ENCODE measurements at regions not wholly inside any gene's neighbourhood (a gene's known extent, or its start where the extent isn't known, plus 50 kb on each side); places are given as distances from the start of the nearest gene placed in this dataset.
"Not testable (repeated sequence)": the region's sequence is repeated elsewhere in the genome, so short reads cannot be mapped to it uniquely, and the experiment has no call there.

DNA sequence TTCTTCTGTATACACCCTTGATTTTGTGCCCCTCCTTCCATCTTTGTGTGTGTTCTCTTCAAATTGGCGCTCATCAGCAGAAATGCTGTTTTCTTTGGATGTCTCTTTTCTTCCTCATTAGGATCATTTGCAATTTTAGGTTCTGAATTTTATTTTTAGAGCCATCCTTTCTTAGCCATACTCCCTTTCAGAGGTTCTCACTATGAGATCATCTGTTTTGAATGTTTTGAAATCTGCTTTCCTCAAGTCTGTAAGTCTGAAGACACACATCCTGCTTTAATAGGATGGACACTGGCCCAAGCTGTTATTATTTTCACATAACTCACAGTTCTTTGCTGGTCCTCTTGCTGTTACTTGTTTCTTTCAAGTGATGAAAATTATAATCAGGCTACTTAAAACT is 124.8 kb downstream of the BDH1 start:
- peak; percentile 39 for DNase-seq (ENCODE audit: low read depth)

DNA sequence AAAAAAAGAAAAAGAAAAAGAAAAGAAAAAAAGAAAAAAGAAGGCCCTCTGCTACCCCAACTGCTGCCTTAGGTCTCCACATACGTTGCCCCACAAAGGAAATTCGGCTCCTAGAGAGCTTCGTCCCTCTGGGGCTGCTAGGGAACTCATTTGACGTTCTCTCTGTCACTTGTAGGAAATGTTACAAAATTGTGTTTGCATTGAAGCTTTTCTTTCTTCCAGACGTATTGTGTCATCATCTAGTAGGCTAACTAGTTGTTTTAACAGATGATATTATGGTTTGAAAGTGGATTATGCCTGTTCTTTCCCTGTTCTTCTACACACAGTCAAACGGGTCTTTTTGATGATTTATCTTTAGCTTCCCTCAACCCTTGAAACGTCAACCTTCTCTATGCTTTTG is 125.3 kb downstream of the BDH1 start:
- no peak for DNase-seq (ENCODE audit: low read depth)

DNA sequence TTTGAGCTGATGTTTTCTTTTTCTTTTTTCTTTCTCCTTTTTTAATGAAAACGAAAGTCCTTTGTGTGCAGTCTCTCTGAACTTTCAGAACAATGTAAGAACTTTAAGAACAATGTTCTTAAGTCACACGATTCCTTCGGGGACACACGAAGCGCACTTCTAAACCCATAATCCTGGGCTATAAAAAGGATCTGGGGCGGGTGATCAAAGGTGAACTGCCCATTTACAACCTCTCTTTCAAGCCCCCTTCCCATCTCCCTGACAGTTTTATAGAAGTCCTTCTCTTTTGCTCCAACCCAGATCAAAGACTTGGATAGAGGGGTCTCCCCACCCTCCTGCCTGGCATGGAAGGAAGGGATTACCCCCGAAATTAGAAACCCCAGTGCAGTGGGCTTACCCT is 126.8 kb downstream of the BDH1 start:
- no peak for DNase-seq (ENCODE audit: low read depth)

DNA sequence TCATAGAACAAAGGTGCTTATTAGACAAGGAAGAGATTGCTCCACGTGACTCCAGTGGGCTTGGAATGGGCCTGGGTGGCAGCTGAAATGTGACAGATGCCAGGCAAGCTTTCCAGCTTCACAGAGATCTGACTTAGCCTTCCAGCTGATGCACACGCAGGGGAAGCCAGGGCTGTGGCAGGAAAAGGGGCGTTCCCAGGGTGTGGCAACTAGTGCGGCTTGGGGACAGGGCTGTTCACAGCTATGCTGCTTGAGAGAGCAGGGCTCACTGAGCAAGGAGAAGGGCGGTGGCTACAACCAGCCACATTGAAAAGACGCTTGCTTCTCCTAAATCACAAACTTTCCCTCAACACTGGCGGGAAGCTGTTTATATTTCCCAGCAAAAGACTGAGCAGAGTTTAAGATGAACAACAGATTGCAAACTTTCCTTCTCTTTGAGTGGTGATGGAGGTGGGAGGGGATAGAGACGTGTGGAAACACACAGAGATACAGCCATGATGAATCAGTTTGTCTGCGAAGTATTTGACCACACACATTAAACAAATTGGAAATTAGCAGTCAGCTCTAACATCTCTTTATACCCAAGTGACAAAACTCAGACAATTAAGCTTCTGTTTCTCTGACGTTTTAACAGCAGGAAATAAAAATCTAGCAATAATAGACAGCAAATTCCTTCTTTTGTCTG is 127.5 kb downstream of the BDH1 start:
- peak; percentile 77 for DNase-seq (ENCODE audit: low read depth)

DNA sequence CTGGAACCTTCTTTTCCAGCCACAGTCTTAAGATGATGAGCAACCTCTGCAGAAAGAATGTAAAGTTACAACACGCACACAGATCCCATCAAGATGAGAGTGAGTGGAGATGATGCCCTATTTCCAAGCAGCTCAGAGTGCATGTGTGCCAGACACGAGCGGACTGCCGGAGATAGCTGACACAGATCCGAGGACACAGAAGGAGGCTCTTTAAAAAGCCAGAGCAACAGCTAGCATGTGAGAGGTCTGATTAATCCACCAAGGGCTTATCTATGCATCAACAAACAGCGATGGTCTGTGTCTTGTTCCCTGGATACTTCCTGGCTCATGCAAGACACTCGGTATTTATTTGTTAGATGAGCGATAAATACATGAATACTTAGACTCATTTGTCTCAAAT is 128.6 kb upstream of the DLG1 start:
- no peak for DNase-seq (ENCODE audit: low read depth)

DNA sequence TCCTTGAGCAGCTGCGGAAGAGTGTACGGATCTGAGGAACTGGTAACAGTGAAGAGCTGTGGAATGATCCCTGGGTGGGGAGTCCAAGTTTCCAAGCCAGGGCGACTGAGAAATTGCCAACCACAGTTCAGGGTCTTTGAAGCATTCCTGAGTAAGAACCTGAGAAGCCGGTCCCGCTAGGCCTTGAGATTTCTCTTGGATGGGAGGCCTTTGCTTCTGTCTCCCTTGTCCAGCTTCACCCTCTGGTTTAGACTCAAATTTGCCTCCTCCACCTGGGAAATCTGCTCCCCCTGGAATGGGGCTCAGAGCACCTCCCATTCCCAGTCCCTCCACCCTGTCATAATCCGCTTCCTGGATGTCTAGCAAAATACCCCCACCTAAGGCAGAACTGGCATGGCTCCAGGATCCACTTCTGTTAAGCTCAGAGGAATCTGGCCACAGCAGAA is 127.7 kb upstream of the DLG1 start:
- DNase-seq (ENCODE audit: low read depth) = peak; percentile 25

DNA sequence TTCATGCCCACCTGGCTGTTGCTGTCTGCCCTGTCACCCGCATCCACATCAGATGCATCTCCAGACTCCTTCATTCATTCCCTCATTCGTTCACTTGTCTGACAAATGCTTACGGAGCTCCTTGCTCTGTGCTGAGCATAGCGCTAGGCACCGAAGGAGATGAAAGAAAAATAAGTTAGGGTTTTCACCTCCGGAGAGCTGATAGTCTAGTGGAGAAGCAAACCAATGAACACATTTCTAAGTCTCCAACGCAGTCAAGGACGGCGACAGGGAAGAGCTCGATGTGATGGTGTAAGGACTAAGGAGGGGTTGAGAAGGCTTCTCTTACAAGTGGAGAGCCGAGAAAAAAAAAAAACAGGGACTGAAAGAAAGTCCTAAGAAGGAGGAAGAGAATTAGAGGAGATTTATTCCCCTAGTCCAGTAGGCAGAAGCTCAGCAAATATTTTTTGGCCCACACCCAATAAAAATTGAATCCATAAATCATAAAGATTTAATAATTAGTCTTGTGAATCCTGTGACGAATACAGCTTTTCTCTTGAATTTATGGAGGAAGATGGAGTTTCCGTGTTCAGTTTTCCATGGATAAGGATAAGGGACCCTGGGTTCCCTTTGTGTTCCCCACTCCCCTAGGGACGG is 127.2 kb upstream of the DLG1 start:
- no peak for DNase-seq (ENCODE audit: low read depth)

DNA sequence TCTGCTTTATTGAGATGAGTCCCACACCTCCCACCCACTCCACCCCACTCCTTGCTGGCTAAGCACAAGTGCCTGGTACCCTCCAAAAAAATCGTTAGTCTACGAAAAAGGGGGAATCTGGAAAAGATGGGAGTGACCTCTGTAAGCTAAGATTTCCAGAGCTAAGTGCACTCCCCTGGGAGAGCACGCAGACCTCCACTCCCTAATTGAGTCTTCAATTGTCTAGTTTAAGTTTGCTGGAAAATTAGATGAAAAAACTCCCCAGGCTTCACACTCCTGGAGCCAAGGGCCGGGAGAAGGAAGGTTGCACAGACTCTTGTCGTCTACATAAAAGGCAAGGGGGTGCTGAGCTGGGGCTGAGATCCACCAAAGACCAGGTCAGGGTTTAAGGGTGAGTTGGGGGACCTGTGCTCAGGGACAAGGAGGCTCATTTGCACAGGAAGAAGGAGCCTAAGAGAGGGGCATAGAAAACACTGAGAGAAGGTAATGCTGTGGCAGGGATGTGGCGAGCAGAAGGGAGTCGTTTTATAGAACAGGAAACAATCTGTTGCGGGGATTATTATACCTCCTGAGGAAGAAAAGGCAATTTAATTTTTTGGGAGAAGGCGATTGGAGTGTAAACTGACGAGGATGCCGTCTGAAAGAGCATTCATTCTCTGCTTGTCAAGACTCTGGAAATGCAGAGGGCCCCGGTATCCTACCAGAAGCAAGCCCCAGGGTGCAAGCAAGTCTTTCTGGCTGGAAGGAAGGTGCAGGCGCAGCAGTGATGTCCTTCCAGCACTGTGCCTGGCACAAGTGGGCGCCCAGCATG is 126.5 kb upstream of the DLG1 start:
- DNase-seq (ENCODE audit: low read depth) = no peak

DNA sequence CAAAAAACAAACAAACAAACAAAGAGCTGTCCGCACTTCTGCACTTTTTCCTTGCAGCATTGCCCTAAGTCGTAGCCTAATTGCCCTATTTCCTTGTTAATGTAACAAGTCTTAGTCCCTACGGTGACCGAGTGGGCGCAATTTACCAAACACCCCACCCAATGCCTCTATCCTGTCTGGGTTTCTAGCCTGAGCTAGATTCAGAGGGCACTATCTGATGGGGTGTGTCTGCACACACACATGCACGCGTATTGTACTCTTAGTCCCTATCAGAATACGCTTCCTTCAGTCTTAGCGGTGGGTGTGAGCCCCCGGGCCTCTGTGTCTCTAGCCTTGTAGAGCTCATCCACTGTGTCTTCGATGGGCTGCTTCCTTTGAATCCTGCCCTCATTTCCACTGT is 125.9 kb upstream of the DLG1 start:
- DNase-seq (ENCODE audit: low read depth) = no peak

DNA sequence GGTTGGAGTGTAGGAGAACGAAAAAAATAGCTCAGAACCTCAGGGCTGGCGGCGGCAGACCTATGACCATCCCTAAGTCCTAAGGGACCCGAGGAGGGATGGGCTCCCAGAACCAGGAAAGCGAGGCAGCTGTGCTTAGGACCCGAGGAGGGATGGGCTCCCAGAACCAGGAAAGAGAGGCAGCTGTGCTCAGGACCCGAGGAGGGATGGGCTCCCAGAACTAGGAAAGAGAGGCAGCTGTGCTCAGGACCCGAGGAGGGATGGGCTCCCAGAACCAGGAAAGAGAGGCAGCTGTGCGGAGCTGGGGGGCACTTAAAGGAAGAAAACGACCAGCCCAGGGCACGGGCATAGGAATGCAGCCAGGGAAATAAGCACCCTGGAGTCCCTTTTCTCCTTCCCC is 125.0 kb upstream of the DLG1 start:
- no peak for DNase-seq (ENCODE audit: low read depth)

DNA sequence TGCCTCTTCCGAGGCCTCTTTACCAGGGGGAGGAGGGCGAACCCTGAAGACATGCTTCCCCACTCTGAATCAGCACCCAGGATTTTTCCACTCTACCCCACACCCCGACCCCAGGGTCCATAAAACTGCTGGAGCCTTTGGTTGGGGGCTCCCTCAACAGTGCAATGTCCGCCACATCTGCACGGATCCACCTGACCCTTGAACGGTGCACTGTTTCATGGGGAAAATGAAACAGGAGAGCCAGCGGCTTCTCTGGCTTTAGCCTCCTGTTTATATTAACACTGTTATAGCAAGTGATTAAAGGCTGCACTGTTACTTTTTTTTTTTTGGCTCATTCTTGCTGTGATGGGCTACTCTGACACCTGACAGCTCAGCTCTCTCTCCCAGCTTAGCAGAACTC is 124.1 kb upstream of the DLG1 start:
- DNase-seq (ENCODE audit: low read depth) = no peak

DNA sequence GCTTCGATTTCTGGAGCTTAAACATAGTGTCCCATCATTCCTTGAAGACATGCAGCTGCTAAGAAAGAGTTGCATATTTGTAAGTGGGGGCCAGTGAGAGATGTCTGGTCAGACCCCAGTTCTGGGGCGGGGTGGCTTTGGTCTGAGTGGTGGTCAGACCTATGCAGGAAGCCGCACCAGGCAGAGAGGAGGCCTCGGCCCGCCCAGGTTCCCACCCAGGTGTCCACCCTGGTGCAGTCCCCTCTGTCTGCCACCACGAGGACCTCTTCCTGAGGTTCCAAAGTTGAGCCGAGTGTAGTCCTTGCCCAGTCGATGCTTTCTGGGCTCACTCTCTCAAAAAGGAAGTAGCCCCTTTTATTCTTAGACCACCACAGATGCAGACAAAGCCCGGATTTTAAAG is 122.6 kb upstream of the DLG1 start:
- DNase-seq (ENCODE audit: low read depth) = no peak

DNA sequence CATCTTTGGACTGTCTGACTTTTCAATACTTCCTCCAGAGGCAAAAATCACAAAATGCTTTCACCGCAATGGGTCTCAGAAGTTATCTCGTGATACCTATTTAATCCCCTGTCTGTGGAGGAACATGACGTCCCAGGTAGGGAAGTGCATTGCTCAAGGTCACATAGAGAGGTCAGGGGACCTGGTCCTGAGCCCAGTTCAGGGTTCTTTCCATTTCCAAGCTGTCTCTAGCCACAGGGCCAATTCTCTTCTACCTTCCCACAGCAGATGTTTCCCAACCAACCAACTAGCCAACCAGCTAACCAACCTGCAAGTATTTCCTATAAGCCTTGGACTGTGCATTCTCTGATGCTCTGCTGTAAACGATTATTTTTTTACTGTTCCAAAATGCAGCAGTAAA is 122.2 kb upstream of the DLG1 start:
- no peak for DNase-seq (ENCODE audit: low read depth)

DNA sequence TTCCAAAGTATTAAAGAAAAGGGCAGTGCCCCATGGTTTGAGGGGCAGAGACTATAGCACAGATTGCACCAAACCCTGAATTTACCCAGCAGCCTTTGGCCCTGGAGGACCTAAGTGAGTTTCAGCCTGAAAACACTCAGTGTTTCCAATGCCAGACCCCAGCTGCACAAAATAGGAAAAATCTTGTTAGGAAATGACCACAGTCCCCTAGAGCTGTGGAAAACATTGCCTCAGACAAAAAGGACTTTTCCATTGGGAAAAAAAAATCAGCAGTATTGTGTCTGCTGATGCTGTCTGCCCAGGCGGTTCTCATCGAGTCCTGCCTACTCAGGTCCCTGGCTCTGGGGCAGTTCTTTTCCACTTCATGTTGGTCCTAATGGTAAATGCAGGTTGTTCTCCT is 121.7 kb upstream of the DLG1 start:
- no peak for DNase-seq (ENCODE audit: low read depth)

DNA sequence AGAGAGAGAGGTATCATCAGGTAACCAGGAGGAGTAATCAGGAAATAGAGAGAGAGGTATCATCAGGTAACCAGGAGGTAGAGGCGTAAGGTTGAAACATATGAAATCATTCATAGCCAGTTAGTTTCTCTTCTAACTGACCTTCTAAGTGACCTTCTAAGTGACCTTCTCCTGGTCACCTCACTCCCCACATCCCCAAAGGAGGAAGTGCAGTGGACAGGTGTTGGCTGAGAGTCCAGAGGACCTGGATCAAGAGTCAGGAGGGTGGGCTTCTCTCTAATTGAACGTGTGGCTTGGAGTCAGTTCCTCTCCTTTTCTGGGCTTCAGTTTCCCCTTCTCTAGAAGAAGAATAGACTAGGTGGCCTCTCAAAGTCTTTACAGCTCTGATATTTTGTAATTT is 121.3 kb upstream of the DLG1 start:
- DNase-seq (ENCODE audit: low read depth) = no peak

DNA sequence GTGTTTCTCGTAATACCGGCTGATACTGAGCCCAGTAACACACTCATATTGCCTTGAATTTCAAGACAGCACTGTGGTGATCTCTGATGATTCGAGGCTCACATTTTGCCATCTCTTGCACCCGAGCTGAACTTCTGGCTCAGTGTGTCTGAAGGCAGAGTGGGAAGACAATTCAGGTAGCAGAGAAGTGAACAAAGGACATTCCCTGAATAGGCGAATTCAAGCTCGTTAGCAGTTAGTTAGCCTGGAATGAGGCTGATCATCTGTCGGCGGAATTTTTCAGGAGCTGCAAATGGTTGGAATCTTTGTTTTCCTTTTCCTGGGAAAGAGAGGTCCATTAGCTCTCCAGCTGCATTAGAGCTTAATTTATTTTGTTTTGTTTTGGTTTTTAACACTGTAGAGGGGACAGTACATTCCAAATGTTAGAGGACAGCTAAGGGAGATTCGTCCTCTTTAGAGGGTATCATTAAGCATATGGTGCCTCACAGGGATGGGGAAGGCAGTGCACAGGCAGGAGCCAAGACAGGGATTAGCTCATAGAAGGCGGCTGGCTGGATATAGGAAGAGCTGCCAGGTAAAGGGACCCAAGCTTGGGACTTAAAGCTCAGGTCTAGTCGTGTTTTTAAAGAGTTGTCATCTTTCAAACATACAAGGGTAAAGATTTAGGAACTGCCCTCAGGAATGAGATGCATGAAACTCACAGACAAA is 119.7 kb upstream of the DLG1 start:
- DNase-seq (ENCODE audit: low read depth) = no peak

DNA sequence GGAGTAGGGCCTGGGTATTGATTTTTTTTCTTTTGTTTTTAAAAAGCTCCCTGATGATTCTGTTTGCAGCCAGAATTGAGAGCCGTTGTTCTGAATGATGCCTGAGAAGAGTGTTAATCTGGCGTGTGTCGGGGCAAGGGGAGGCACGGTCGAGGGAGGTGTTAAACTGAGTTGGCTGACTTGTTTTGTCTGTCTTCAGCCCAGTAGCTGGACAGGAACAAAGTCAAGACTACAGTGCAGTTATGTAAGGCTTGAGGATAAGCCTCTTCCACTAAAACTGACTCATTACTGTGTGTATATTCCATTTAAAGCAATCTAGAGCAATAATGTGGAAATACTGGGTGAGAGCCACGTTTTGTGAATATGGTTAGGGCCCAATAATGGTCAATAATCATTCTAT is 119.0 kb upstream of the DLG1 start:
- peak; percentile 61 for DNase-seq (ENCODE audit: low read depth)

DNA sequence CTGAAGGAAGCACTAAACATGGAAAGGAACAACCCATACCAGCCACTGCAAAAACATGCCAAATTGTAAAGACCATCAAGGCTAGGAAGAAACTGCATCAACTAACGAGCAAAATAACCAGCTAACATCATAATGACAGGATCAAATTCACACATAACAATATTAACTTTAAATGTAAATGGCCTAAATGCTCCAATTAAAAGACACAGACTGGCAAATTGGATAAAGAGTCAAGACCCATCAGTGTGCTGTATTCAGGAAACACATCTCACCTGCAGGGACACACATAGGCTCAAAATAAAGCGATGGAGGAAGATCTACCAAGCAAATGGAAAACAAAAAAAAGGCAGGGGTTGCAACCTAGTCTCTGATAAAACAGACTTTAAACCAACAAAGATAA is 113.5 kb upstream of the DLG1 start:
- DNase-seq (ENCODE audit: low read depth) = not testable (repeated sequence)

DNA sequence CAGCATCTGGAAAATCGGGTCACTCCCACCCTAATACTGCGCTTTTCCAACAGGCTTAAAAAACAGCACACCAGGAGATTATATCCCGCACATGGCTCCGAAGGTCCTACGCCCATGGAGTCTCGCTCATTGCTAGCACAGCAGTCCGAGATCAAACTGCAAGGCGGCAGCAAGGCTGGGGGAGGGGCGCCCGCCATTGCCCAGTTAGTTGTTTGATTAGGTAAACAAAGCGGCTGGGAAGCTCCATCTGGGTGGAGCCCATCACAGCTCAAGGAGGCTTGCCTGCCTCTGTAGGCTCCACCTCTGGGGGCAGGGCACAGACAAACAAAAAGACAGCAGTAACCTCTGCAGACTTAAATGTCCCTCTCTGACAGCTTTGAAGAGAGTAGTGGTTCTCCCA is 111.8 kb upstream of the DLG1 start:
- DNase-seq (ENCODE audit: low read depth) = not testable (repeated sequence)

DNA sequence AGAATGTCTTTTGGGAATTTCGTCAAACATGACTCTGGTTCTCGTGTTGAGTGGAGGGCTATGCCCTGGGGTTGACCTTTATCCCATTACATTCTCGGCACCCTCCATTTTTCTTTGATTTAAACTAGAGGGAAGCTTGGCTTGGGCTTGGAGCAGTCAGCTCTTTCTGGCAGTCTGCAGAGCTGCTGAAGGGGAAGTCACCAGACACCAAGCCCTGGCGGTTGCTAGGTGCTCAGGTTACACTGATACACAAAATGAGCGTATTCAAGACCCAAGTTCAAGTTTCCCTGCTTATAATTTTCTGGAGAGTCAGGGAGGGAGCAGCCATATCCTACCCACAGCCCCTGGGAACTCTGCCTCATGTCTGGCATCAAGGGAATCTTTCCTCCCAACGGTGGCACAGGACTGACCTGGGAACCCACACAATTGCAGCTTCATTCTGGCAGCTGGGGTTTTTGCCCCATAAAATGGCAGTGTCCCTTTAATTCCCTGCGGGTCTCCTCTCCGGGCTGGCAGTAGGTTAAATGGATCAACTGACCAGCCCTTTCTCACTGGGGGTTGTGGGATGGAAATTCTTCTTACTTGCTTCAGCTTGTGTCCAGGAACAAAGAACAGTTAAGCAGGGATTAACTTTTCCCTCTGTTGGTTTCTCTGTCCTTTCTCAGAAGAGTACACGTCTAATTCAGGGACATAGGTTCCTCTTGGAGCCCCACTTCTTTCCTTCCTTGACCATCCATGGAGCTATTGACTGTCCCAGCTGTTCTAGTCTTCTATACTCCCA is 110.0 kb upstream of the DLG1 start:
- no peak for DNase-seq (ENCODE audit: low read depth)

DNA sequence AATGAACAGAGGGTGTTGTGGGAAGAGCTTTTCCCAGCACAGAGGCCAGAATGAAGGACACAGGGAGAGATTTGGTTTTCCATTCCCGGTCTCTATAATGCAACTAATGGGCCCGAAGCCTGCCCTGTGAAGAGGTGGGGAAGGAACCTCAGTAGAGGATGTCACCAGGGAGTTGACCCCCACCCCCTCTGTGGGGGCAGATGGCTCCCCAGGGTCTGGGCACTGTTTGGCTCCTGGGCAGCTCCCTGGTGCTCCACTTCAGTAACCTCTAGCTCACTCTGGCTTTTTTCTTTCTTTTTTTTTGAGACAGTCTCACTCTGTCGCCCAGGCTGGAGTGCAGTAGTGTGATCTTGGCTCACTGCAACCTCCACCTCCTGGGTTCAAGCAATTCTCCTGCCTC is 109.1 kb upstream of the DLG1 start:
- DNase-seq (ENCODE audit: low read depth) = no peak

DNA sequence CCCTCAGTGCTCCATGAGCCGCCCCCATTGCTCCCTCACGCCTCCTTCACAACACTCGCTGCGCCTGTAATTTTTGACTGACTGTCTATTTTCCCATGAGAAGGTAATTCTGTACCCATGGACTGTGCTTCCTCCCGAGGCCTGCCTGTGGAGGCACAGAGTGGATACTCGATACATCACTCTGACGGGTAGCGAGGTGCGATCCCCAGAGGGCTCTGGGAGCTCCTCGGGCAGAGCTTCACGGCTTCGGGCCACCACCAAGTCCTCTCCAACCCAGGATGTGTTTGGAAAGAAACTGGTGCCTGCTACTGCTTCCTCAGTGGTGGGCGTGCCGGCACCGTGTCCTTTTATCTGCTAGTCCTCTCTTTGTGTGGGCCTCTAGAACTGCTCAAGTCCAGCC is 108.6 kb upstream of the DLG1 start:
- DNase-seq (ENCODE audit: low read depth) = no peak

Measured in ELR (cell line).